ENCODE measurements at regions not wholly inside any gene's neighbourhood (a gene's known extent, or its start where the extent isn't known, plus 50 kb on each side); places are given as distances from the start of the nearest gene placed in this dataset.
"Not testable (repeated sequence)": the region's sequence is repeated elsewhere in the genome, so short reads cannot be mapped to it uniquely, and the experiment has no call there.

GRCh38 chr19:34871911-34872310, 54.8 kb upstream of the ZNF30 start:
- H3K27me3 ChIP-seq (replicated peaks; ENCODE audit: insufficient read depth); H3K4me1 ChIP-seq (ENCODE audit: control insufficient read depth in 1 of 2, low read depth in 2 of 2); H3K4me3 ChIP-seq; H3K36me3 ChIP-seq; H3K9me3 ChIP-seq; DNase-seq (ENCODE audit: low spot score); H3K27ac ChIP-seq; ATAC-seq (ENCODE audit: insufficient number of reproducible peaks, low FRiP score, low read depth): not testable (repeated sequence)

GRCh38 chr19:34867631-34868030, 59.1 kb upstream of the ZNF30 start:
- Histone ChIP-seq H3K36me3 (no peaks in the 10 kb centered on the region), H3K27ac (no peak overlapping the region), H3K4me3 (no peak overlapping the region), H3K27me3 (replicated peaks; ENCODE audit: insufficient read depth) (no peaks in the 10 kb centered on the region), H3K9me3 (no peaks in the 10 kb centered on the region), H3K4me1 (ENCODE audit: control insufficient read depth in 1 of 2, low read depth in 2 of 2) (no peaks in the 10 kb centered on the region)
- no peak for TF ChIP-seq CTCF (IDR thresholded peaks at IDR 0.05)
- no peak for DNase-seq (ENCODE audit: low spot score)
- no peak for ATAC-seq (ENCODE audit: insufficient number of reproducible peaks, low FRiP score, low read depth)

- not testable (repeated sequence) for H3K27me3 ChIP-seq (replicated peaks; ENCODE audit: insufficient read depth); H3K27ac ChIP-seq; H3K9me3 ChIP-seq; H3K4me3 ChIP-seq; H3K36me3 ChIP-seq; DNase-seq (ENCODE audit: low spot score); H3K4me1 ChIP-seq (ENCODE audit: control insufficient read depth in 1 of 2, low read depth in 2 of 2); ATAC-seq (ENCODE audit: insufficient number of reproducible peaks, low FRiP score, low read depth)
Observed at GRCh38 chr19:34865225-34865624, 61.5 kb upstream of the ZNF30 start.

GRCh38 chr19:34859823-34860736, 66.6 kb upstream of the ZNF30 start:
- not testable (repeated sequence) for H3K27ac ChIP-seq; H3K27me3 ChIP-seq (replicated peaks; ENCODE audit: insufficient read depth)

GRCh38 chr19:34859325-34859724, 67.4 kb upstream of the ZNF30 start:
- not testable (repeated sequence) for H3K4me1 ChIP-seq (ENCODE audit: control insufficient read depth in 1 of 2, low read depth in 2 of 2); H3K9me3 ChIP-seq; ATAC-seq (ENCODE audit: insufficient number of reproducible peaks, low FRiP score, low read depth); H3K36me3 ChIP-seq; H3K27me3 ChIP-seq (replicated peaks; ENCODE audit: insufficient read depth); H3K27ac ChIP-seq; H3K4me3 ChIP-seq; DNase-seq (ENCODE audit: low spot score)

More at GRCh38 chr19:34859823-34860736, 66.6 kb upstream of the ZNF30 start:
- ATAC-seq (ENCODE audit: insufficient number of reproducible peaks, low FRiP score, low read depth); DNase-seq (ENCODE audit: low spot score); H3K36me3 ChIP-seq; H3K4me1 ChIP-seq (ENCODE audit: control insufficient read depth in 1 of 2, low read depth in 2 of 2); H3K9me3 ChIP-seq: not testable (repeated sequence)
- peak overlapping the region; percentile 47 for H3K4me3 ChIP-seq

GRCh38 chr19:34856052-34856451, 70.7 kb upstream of the ZNF30 start:
- DNase-seq (ENCODE audit: low spot score) (no peak), ATAC-seq (ENCODE audit: insufficient number of reproducible peaks, low FRiP score, low read depth) (no peak)
- no peaks in the 10 kb centered on the region for H3K36me3 ChIP-seq
- no peak overlapping the region for H3K27ac ChIP-seq
- TF ChIP-seq CTCF (IDR thresholded peaks at IDR 0.05), result no peak
- no peak overlapping the region for H3K4me3 ChIP-seq
- no peaks in the 10 kb centered on the region for H3K4me1 ChIP-seq (ENCODE audit: control insufficient read depth in 1 of 2, low read depth in 2 of 2)
- no peaks in the 10 kb centered on the region for H3K9me3 ChIP-seq
- no peaks in the 10 kb centered on the region for H3K27me3 ChIP-seq (replicated peaks; ENCODE audit: insufficient read depth)

- H3K27ac ChIP-seq, result no peak overlapping the region
- no peaks in the 10 kb centered on the region for H3K27me3 ChIP-seq (replicated peaks; ENCODE audit: insufficient read depth)
- no peak for TF ChIP-seq CTCF (IDR thresholded peaks at IDR 0.05)
- no peaks in the 10 kb centered on the region for H3K36me3 ChIP-seq
- ATAC-seq (ENCODE audit: insufficient number of reproducible peaks, low FRiP score, low read depth) (no peak), DNase-seq (ENCODE audit: low spot score) (no peak)
- H3K4me1 ChIP-seq (ENCODE audit: control insufficient read depth in 1 of 2, low read depth in 2 of 2), result no peaks in the 10 kb centered on the region
- no peak overlapping the region for H3K4me3 ChIP-seq
- no peaks in the 10 kb centered on the region for H3K9me3 ChIP-seq
Observed at GRCh38 chr19:34853369-34853768, 73.3 kb upstream of the ZNF30 start.

All from thoracic aorta (tissue), 2 donors.